B cell (primary cell): ENCODE measurements at regions not wholly inside any gene's neighbourhood (a gene's known extent, or its start where the extent isn't known, plus 50 kb on each side); places are given as distances from the start of the nearest gene placed in this dataset.
"Not testable (repeated sequence)": the region's sequence is repeated elsewhere in the genome, so short reads cannot be mapped to it uniquely, and the experiment has no call there.

ENCODE experiments used
- ATAC-seq: fragments of 200-7000 bp; cut with Tn5 transposase; one replicate; pipeline ENCODE4 v1.10.0; 2021; ENCODE audit warnings: low read depth, mild to moderate bottlenecking, moderate number of reproducible peaks, moderate library complexity
- CTCF ChIA-PET: fragments of 350-600 bp; sonication (Branson Sonifier 250); formaldehyde crosslinking; loops from one replicate; lab custom pipeline; 2021; ENCODE audit warnings: antibody characterized with exemption, inconsistent platforms; lab: Charles Lee
- POLR2A ChIA-PET: fragments of 350-600 bp; sonication (Branson Sonifier 250); formaldehyde crosslinking; loops from one replicate; lab custom pipeline; 2021; ENCODE audit warnings: antibody characterized with exemption; lab: Charles Lee
- DNase-seq: peaks from one replicate; pipeline ENCODE4 v3.0.0; 2013
- H2AFZ ChIP-seq: 2 replicates; pipeline ENCODE4 v1.6.1; 2012; ENCODE audit warnings: mild to moderate bottlenecking, low read depth, low read length; ENCODE audit not compliant: insufficient read depth, poor library complexity, severe bottlenecking
- H3K27ac ChIP-seq, 2 donors: 1 replicate in 1 of 2; 2 replicates in 1 of 2; pipeline ENCODE4 v1.5.1; 2012 to 2013; ENCODE audit warnings: low read length in 2 of 2, mild to moderate bottlenecking in 2 of 2, moderate library complexity in 1 of 2
- H3K27me3 ChIP-seq, 4 experiments: fragments of 200-600 bp in 1 of 4; sonication (generic) in 1 of 4; replicated peaks in 1 of 4; 1 replicate in 2 of 4; 2 replicates in 2 of 4; pipeline versions ENCODE4 v1.6.1 to v1.7.0; 2013 to 2016; ENCODE audit warnings: low read length in 3 of 4, mild to moderate bottlenecking in 2 of 4, mixed read lengths in 1 of 4, moderate library complexity in 1 of 4; ENCODE audit not compliant: insufficient read depth in 4 of 4, control insufficient read depth in 3 of 4; ENCODE audit errors: control extremely low read depth in 1 of 4
- H3K36me3 ChIP-seq, 2 experiments: replicated peaks in 1 of 2; 1 replicate in 1 of 2; 2 replicates in 1 of 2; pipeline versions ENCODE4 v1.6.1 to v1.7.1; 2013; ENCODE audit warnings: low read length in 1 of 2; ENCODE audit not compliant: insufficient read depth in 2 of 2, control insufficient read depth in 1 of 2; ENCODE audit errors: control extremely low read depth in 1 of 2, extremely low read depth in 1 of 2
- H3K4me1 ChIP-seq, 2 donors: fragments of 200-600 bp in 1 of 2; sonication (generic) in 1 of 2; 1 replicate in 1 of 2; 2 replicates in 1 of 2; pipeline versions ENCODE4 v1.5.1 to v1.6.1; 2013 to 2017; ENCODE audit warnings: low read length in 2 of 2; ENCODE audit not compliant: control insufficient read depth in 2 of 2, insufficient read depth in 2 of 2
- H3K4me2 ChIP-seq: replicated peaks from 2 replicates; pipeline ENCODE3; 2012; ENCODE audit warnings: mild to moderate bottlenecking, low read depth, low read length; ENCODE audit not compliant: poor library complexity, severe bottlenecking
- H3K4me3 ChIP-seq, 5 experiments: fragments of 200-600 bp in 1 of 5; sonication (generic) in 1 of 5; 1 replicate in 3 of 5; 2 replicates in 2 of 5; pipeline versions ENCODE4 v1.5.1 to v1.7.0; 2011 to 2016; ENCODE audit warnings: low read length in 4 of 5, mild to moderate bottlenecking in 4 of 5, low read depth in 2 of 5, control low read depth in 1 of 5, moderate library complexity in 1 of 5; ENCODE audit not compliant: insufficient read depth in 1 of 5; ENCODE audit errors: control extremely low read depth in 1 of 5, extremely low read depth in 1 of 5
- H3K79me2 ChIP-seq: fragments of 200-600 bp; sonication (generic); one replicate; pipeline ENCODE4 v1.6.0; 2016; ENCODE audit warnings: low read length; ENCODE audit not compliant: control insufficient read depth, insufficient read depth
- H3K9ac ChIP-seq: fragments of 200-600 bp; sonication (generic); 2 replicates; pipeline ENCODE4 v1.6.1; 2017; ENCODE audit warnings: mild to moderate bottlenecking, low read length, moderate library complexity
- H3K9me3 ChIP-seq, 3 donors: one replicate each; pipeline versions ENCODE4 v1.6.1 to v1.7.1; 2013; ENCODE audit warnings: low read length in 2 of 3; ENCODE audit not compliant: control insufficient read depth in 2 of 3, insufficient read depth in 1 of 3; ENCODE audit errors: control extremely low read depth in 1 of 3
- H4K20me1 ChIP-seq: 2 replicates; pipeline ENCODE4 v1.6.0; 2012; ENCODE audit warnings: mild to moderate bottlenecking, low read length; ENCODE audit not compliant: insufficient read depth, control insufficient read depth, poor library complexity, severe bottlenecking
- H3K27ac Mint-ChIP-seq: one replicate; pipeline ENCODE4 v1.8.0; 2021; ENCODE audit warnings: mixed read lengths
- H3K27me3 Mint-ChIP-seq: one replicate; pipeline ENCODE4 v1.8.0; 2021; ENCODE audit warnings: mixed read lengths
- H3K4me1 Mint-ChIP-seq: one replicate; pipeline ENCODE4 v1.8.0; 2021; ENCODE audit warnings: mixed read lengths
- H3K4me3 Mint-ChIP-seq: one replicate; pipeline ENCODE4 v1.8.0; 2021; ENCODE audit warnings: mixed read lengths
- H3K9me3 Mint-ChIP-seq: one replicate; pipeline ENCODE4 v1.8.0; 2022; ENCODE audit warnings: mixed read lengths; ENCODE audit not compliant: insufficient read depth
- WGBS: methylation state at CpG from one replicate; pipeline ENCODE4 v1.1.5; 2013; ENCODE audit warnings: missing lambda C conversion rate; ENCODE audit not compliant: insufficient coverage; 5-methylcytosine and 5-hydroxymethylcytosine counted together
- intact Hi-C: fragments of 100-400 bp; cut with micrococcal nuclease; formaldehyde crosslinking; loops from one replicate; pipeline ENCODE4 v1.10.0; 2022

DNA sequence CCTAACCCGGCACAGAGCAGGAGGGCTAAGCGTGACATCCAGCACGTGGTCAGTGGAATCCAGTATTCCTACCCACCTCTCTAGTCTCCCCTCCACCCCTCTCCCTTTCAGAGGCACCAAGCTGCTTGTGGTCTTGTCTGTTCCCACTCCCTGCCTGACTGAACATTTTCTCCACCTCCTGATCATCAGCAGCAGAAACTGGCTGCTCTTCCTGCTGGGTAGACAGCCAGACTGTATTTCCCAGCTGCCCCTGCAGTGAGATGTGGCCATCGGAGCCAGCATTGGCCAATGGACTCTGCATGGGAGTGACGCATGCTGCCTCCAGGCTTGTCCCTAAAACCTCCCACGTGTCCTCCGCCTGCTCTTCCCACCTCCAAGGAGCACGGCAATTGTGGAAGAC is 143.8 kb downstream of the OR4F15 start:
- not testable (repeated sequence) for H3K9ac ChIP-seq, H3K4me3 Mint-ChIP-seq
- no CpG with 5 or more reads among the region's 8 CpGs for WGBS

DNA sequence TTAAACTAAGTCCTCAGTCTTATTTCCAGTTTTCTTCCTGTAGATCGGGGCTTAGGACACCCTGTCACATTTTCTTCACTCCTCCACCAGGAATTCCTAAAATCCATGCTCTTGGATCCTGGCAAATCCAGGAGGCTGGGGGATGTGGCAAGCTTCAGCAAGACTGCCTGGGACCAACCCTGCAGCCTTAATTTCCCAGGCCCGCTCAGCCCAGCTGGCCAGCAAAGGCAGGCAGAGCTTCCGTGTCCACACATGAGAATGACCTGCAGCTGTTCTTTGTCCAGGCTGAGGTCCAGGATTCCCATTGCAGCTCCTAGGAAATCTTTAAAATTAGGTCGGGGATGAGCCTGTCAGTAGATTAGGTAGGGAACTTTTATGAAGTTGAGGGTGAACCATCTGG is 146.7 kb downstream of the OR4F15 start:
- H3K36me3 ChIP-seq, H3K79me2 ChIP-seq, H3K27ac ChIP-seq, H4K20me1 ChIP-seq, ATAC-seq, H3K4me1 Mint-ChIP-seq, CTCF ChIA-PET, POLR2A ChIA-PET, DNase-seq, H3K27me3 Mint-ChIP-seq, H3K4me1 ChIP-seq, H2AFZ ChIP-seq, intact Hi-C loops, H3K4me3 Mint-ChIP-seq, H3K27ac Mint-ChIP-seq, H3K4me3 ChIP-seq, H3K9me3 Mint-ChIP-seq, H3K9me3 ChIP-seq, H3K4me2 ChIP-seq, H3K27me3 ChIP-seq, H3K9ac ChIP-seq: not testable (repeated sequence)
- 100% methylated on average over 1 of the region's 4 CpGs for WGBS

More for the DNA sequence above, 143.8 kb downstream of the OR4F15 start:
- H2AFZ ChIP-seq, CTCF ChIA-PET, H3K27ac ChIP-seq, H3K4me2 ChIP-seq, H3K4me1 ChIP-seq, H3K4me3 ChIP-seq, ATAC-seq, H3K4me1 Mint-ChIP-seq, H3K36me3 ChIP-seq, POLR2A ChIA-PET, H3K79me2 ChIP-seq, DNase-seq, H4K20me1 ChIP-seq, H3K27me3 ChIP-seq, H3K9me3 Mint-ChIP-seq, intact Hi-C loops, H3K27me3 Mint-ChIP-seq, H3K27ac Mint-ChIP-seq, H3K9me3 ChIP-seq: not testable (repeated sequence)

DNA sequence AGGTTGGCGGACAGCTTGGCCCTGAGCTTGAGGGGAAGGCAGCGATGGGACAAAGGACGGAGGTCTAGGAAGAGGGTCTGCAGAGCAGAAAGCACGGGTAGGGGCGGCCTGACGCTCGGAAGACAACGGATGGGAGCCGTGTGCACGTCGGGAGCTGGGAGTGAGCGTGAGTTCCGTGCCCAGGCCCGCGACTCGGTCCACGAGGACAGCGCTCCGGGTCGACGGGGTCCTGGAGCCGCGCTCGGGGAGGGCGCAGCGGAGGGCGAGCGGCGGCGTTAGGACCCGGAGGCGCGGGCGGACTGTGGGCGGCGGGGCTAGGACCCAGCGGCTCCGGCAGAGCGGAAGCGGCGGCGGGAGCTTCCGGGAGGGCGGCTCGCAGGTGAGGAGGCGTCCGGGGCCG is 149.3 kb downstream of the OR4F15 start:
- H3K9me3 ChIP-seq, H3K9me3 Mint-ChIP-seq, POLR2A ChIA-PET, H2AFZ ChIP-seq, H3K27ac Mint-ChIP-seq, H3K4me1 ChIP-seq, H3K27me3 ChIP-seq, H4K20me1 ChIP-seq, H3K4me1 Mint-ChIP-seq, H3K79me2 ChIP-seq, intact Hi-C loops, H3K4me3 ChIP-seq, H3K4me2 ChIP-seq, ATAC-seq, H3K27ac ChIP-seq, H3K27me3 Mint-ChIP-seq, H3K9ac ChIP-seq, CTCF ChIA-PET, DNase-seq, H3K36me3 ChIP-seq: not testable (repeated sequence)
- H3K4me3 Mint-ChIP-seq: peak overlapping the region; percentile 70
- 2% methylated on average over 9 of the region's 48 CpGs for WGBS

DNA sequence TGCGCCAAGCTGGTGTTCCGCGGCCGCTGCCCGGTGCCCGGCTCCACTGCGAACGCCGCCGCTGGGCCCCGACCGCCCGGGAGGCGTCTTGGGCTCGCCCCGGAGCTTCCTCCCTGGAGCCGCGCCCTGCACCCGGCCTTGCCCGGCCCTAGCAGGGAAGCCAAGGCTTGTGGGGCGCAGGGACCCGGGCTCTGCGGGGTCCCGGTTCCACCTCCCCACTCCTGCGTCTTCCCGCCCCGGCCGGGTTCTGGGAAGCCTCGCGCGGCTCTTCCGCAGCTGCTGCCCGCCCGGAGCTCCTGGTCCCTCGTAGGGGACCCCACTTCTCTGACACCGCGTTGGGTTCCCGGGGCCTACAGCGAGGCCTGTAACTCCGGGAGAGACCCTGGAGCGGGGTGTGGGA is 149.8 kb downstream of the OR4F15 start:
- no CpG with 5 or more reads among the region's 41 CpGs for WGBS
- H3K36me3 ChIP-seq, H3K4me3 ChIP-seq, H3K79me2 ChIP-seq, DNase-seq, H3K9me3 ChIP-seq, H3K27me3 ChIP-seq, H4K20me1 ChIP-seq, H3K27ac Mint-ChIP-seq, H3K4me1 ChIP-seq, ATAC-seq, intact Hi-C loops, H3K27me3 Mint-ChIP-seq, H2AFZ ChIP-seq, H3K9ac ChIP-seq, H3K4me3 Mint-ChIP-seq, CTCF ChIA-PET, H3K9me3 Mint-ChIP-seq, H3K4me1 Mint-ChIP-seq, POLR2A ChIA-PET, H3K27ac ChIP-seq, H3K4me2 ChIP-seq: not testable (repeated sequence)
